Hematopoietic multipotent progenitor cell (in vitro differentiated cells): ENCODE measurements at regions not wholly inside any gene's neighbourhood (a gene's known extent, or its start where the extent isn't known, plus 50 kb on each side); places are given as distances from the start of the nearest gene placed in this dataset.
A peak's percentile ranks its signal among the peaks of the same experiment; 100 is the strongest.
"Not testable (repeated sequence)": the region's sequence is repeated elsewhere in the genome, so short reads cannot be mapped to it uniquely, and the experiment has no call there.

ENCODE experiments used
- DNase-seq, 3 donors: peaks; one replicate each; pipeline ENCODE4 v3.0.0-alpha.2; 2011 to 2015; ENCODE audit warnings: low read depth in 2 of 3, low spot score in 2 of 3

DNA sequence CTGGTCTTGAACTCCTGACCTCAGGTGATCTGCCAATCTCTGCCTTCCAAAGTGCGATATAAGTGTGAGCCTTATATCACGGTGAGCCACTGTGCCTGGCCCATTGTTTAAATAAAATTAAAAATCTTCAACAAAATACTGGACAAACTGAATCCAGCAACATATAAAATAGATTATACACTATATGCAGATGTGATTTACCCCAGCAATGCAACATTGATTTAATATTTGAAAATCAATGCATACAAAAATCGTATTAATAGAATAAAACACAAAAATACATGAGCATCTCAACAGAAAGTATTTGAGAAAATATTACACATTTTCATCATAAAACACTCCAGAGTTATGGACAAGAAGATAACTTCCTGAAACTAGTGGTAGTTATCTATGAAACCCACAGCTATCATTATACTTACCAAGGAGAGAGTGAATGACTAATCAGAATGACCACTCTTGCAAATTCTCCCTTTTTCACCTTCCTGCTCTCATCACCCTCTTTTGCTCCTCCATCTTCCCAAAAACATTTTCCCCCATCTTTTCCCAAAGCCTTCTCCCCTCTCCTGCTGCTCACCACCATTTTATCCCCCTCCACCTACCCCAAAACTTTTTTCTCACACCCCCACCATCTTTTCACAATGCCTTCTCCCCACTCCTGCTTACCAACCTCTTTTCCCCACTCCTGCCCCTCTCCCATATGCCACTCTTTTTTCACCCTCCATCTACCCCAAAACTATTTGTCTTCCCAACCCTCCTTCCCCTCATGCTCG lies 122.1 kb upstream of the VPREB1 start:
- DNase-seq, result no peak

DNA sequence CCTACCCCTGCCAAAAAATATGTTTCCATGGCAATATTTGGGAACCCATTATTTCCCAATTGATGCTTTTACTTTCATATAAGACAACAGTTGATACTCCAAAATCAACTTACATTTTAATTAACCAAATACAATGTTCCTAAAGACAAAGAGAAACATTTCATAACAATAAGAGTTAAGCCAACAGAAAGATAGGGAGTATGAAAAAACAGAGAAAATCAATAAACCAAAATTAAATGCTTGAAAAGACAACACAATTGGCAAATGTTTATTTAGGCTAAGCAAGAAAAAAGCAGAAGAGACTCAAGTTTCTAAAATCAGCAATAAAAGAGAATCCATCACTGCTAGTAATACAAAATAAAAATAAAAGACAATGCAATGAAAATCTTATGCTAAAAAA lies 123.1 kb upstream of the VPREB1 start:
- DNase-seq, result no peak

DNA sequence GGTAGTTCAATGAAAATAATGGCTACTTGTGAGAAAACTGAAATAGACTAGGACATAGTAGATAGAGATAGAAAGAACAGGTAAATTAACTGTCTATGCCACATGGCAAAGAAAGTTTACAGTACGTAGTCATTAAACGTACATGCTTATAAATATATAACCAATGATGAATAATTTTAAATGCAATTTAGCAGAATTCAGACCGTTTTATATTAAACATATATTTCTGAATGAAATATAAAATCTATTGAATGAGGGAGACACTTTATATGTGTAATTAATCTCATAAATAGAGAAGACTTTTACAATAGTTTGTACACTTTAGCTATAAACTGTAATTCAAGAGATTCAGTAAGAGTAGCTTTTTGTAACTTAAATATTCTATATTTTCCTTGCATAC lies 124.4 kb upstream of the VPREB1 start:
- DNase-seq, result no peak

DNA sequence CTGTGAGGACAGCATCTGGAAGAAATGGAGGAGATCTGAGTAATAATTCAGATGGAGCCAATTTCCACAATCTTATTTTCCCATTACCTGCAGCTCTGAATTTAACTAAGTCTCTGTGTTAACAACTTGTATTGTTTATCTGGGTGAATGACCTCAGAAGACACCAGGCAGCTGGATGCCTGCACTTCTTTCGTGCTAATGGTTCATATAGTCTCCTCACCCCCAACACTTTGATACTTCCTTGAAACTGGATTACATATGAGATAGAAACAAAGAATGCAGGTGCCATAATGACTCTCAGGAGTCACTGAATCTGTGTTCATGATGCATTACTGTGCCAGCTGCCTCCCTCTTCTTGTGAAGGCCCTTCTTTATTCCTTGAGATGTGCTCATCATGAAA lies 125.6 kb upstream of the VPREB1 start:
- no peak for DNase-seq

DNA sequence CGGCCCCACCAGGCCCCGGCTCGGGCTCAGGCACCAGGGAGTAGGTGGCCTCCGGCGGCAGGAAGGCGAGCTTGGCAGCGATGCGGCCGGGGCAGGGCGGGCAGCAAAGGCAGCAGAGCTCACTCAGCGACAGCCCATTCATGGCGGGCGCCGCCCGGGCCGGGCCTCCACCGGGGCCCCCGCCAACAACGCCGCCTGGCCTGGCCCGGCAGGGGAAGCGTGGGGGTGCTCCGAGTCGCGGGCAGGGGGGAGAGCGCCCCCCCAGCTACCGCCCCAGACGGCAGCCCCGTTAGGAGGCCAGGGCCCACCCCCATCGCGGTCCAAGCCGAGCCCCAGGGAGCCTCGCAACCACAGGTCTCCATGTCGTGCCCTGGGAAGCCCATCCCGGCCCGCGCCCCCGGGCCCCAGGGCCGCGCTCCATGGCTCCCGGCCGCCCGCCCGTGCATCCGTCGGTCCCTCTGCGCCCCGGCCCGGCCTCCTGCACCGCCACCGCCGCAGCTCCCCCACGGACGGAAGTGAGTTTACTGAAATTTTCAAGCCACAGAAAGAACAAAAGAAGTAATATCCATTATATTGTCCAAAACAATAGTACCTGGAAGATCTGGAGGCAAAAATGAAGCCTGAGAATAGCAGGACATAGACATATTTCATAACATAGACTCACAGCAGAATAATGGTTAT lies 126.6 kb upstream of the VPREB1 start:
- DNase-seq, result peak in 1 of 3 donors; percentile 15

DNA sequence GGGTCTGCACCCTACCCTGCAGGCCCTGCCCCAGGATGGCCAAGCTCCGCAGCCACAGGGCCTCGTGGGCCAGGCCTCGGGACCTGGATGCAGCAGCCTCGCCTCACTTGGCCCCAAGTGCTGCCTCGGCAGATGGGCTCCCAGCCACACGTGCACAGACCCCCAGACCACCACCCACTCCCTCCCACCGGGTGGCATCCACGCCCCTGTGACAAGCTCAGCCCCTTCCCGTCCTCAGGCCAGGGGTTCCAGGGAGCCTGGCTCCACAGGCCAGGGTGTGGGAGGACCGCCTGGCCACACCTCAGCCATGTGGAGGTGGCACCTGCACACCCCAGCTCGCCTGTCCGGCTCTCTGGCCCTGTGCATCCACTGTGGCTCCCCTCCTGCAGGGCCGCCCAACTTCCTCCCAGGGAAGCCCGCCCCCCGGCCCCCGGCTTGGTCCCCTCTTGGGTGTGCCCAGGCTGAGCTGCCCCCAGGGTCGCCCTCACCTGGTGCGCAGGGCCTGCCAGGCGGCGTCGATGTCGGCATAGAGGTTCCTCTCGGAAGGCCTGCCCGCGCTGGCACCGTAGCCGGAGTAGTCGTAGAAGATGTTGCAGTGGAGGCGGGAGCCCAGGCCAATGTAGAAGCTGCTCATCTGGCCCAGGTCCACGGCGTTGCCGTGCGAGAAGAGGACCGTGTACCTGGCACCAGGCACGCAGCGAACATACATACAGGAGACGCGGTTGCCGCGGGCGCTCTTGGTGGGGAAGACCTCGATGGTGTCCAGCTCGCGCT lies 127.4 kb upstream of the VPREB1 start:
- not testable (repeated sequence) for DNase-seq

DNA sequence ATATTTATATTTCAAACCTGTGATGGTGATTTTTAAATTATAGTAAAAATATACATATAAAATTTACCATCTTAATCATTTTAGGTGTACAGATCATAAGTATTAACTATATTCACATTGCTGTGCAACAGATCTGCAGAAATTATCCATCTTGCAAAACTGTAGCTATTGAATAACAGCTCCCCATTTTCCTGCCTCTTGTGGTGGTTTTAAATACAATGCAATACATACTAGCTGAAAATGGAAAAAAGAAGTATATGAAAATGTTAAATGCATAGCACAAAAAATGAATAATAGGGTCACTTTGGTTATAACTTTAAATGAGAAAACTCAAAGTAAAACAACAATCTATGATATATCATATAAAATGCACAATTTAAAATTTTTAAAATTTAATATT lies 130.9 kb upstream of the VPREB1 start:
- DNase-seq, result no peak

DNA sequence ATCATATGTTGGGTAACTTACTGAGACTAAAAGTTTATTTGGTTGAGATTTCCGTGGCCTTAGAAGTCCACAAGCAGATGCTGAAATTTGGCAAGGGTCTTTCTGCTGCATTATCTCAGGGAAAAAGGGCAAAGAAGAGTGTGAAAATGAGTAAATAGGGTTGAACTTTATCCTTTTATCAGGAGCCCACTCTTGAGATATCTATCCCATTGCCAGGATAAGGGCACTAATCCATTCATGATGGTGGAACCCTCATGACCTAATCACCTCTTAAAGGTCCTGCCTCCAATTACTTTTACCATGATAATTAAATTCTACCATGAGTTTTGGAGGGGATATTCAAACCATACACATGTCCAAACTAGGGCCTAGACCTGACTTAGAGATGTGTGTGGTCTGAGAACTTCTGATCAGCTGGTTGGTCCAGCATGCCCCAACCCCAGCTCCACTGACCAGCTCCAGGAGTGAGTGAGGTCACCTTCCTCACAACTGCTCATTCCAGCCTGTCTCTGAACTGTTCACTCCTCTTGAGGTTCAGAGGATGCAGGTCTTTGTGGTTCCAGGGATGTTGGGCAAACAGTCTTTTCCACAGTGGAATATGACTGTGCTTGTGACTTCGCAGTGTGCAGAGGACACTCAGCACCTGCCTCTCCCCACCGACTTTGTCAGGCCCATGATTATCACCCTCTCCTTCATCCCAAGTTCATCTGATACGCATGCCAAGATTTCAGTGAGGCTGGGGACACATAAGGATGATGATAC lies 130.1 kb upstream of the TOP3B start:
- DNase-seq, result no peak

DNA sequence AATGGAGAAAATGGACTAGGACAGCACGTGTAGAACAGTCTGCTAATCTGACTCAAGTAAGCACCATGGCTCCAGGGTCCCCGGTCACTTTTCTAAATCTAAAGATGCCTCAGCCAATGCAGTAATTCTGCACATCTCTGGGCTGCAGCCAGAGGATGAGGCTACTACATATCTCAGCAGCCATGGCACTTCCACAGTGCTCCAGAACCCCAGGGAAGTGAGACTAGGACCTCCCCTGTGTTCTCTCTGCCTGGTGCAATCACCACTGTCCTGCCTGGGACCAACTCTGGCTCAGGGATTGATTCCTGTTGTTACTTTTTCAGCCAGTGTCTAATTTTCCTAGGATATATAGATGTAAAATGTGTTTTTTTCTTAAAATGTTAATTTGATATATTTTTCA lies 129.4 kb upstream of the TOP3B start:
- no peak for DNase-seq

DNA sequence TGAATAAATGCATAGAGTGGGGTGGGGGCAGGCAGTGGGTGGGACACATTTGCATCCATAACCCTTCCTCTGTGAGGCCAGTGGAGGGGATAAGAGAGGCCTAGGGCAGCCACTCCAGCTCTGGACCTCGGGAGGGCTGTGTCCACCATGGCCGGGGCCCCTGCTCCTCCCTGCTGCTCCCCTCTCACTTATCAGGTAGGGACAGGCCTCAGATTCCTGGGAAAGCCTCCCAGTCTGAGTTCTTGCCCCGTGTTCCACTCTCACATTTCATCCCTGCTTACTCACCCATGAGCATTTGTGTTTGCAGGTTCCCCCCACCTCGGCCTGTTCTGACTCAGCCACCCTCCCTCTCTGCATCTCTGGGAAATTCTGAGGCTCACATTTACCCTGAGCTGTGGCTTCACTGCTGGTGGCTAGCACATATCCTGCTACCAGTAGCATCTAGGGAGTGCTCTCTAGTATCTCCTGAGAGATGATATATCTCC lies 128.7 kb upstream of the TOP3B start:
- DNase-seq, result no peak

DNA sequence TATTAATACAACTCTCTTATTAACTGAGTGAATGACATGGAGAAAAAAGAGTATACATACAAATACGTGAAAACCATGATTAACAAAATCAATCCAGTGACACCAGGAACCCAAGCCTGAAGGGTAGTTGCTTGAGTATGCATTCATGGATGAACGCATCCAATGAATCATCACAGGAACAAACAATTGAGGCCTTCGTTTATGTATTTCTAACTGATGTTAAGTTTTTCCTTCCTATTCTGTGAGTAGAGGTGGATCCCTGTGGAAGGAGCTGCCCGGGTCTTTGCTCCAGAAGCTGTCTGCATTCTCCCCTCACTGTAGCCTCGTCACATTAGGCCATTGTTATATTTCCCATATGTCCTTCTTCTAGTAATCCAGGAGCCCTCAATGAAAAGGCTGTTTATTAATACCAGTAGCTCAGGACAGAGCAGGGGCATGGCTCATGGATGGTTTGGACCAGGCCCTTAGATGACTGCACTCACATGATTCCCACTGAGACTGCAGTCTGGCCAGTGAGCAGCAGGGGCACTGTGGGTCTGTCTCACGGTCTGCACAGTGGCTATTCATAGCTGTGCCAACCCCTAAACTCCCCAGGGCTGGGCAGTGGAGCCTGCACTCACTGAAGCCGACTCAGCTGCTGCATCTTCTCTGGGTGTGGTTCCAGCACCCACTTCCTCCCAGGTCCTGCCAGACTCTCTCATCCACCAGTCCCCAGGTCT lies 128.1 kb upstream of the TOP3B start:
- DNase-seq, result peak in 2 of 3 donors; percentile 47 to 57

DNA sequence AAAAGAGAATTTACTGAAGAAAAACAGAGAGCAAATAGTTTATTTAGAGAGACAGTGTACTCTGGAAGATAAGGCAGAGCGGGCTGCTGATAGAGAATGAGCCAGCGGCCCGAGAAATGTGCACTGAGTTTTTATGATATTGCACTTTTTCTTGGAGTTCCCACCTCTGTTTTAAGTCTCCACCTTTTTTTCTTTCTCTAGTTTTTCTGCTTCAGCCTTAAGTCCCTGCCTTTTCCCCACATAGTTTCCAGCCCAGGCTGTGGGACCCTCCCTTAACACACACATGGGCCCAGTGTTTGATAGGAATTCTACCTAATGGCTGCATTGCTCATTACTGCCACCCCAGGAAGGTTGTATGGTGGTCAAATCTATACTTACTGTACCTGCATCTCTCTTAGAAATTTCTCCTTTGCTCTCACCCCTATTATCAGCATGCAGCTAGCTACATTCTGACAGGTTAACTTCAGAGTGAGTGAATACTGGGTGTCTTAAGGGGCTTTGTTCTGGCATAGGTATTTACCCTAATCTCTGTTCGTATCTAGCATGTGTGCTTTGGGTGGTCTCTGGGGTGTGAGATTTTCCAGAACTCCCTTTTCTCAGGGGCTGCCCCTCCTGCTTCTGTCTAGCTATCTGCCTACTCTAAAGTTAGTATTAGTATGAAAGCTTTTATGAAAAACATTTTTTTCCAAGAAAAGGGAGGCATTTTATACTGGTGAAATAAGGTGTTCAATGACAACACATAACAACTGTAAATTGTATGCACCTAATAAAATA lies 127.3 kb upstream of the TOP3B start:
- no peak for DNase-seq

DNA sequence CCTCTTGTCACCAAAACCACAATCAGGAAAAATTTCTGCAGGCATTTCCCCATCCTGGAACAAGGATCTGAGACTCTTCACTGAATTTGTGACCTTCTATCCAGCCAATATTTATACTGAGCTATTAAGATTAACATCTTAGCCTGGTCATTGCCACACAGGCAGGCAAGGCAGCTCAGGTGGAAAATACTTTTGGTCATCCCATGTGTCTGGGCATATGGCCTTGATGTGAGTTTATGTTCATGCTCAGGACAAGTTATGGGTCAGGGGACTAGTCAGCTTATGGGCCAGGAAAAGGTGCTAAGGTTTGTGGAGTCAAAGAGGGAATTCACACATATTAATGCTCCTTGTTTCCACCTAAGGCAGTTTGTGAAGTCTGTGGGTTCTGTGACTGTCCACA lies 124.3 kb upstream of the TOP3B start:
- DNase-seq, result no peak

DNA sequence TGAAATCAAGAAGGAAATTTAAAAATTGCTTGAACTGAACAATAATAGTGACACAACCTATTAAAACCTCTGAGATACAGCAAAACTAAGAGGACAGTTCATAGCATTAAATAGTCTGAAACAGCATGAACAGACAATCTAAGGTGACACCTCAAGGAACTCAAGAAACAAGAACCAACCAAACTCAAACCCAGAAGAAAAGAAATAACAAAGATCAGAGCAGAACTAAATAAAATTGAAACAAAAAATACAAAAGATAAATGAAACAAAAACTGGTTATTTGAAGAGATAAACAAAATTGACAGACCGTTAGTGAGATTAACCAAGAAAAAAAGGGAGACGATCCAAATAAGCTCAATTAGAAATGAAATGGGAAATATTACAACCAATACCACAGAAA lies 122.8 kb upstream of the TOP3B start:
- no peak for DNase-seq

DNA sequence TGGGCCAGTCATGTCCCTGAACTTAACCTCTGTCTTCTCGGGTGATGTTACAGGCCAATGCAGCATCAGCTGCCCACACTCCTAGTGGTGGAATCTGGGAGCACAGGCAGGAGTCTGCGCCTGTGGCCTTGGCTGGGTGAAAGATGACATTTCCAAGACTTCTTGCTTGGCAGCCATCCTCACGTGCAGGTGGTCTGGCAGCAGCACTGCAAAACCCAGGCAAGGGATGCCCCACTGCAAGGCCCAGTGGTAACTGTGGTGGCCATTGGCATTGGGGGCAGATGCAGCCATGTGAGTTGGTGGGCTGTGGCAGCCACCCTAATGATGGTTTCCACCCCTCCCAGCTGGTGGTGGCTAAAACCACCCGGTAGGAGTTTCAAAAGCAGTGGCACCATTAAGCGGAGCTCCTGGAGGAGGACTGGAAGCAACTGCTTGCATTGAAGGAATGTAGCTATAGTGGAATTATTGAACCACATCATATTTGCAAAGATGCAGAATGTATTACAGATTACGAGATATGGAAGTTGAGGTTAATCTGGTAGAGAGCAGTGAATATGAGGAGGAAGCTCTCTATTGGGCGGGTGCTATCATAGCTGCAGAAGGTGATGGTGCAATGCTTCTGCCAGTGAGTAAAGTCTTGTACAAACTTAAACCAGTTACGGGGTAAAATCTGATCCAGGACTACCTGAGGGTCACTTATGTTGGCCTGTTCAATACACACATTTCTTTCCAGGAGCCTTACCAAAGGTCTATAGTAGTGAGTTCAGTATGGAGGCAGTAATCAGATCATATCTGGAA lies 120.7 kb upstream of the TOP3B start:
- peak in 1 of 3 donors; percentile 31 for DNase-seq

DNA sequence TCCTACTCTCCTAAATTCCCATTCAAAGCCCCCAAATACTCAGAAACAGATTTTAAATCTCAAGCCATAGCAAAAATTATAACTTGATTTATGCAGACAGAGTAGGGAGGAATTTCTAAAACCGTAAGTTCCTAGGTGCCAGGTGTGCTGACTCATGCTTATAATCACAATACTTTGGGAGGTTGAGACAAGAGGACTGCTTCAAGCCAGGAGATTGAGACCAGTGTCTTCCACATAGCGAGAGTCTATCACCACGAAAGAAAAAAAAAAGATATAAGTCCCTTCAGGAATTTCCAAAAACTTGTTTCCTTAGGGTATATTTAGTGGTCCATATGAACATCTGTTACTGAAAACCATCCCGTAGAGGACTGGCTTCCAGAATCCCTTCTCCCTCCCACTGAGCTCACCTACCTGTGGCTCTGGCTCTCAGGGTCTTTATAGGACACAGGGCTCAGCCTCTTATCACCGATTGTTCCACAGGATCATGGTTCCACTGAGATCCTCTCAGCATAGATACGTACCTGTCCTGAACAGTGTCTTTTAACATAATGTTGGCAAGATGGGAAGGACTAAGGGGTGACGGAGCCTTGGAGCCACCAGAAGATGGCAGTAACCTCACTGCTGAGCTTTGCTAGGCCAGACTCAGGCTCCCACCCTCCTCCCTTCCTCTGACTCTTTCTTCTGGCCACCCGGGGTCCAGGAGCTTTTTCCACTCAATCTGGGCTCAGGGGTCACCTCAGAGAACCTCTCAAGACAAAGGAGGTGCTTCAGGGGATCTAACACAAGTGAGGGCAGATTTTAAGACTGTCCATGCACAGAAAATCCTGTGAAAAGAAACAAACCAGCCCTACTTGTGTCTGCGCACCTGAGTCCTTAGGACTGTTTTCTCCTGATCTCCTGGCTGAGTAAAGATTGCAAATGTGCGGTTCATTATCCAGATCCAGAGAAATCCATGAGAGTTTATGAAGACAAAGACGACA lies 117.5 kb upstream of the TOP3B start:
- no peak for DNase-seq

DNA sequence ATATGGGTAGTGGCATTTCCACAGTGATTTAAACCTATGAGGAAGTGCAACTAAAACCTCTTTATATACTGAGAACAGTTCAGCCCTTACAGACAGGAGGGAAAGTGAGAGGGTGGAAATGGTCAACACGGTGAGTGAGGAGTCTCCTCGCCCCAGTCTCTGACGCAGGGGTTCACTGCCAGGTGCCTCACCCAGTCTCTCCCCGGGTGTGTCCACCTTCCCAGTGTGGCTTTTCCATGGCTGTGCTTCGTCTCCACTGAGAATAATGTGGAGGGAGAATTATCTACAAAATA lies 116.6 kb upstream of the TOP3B start:
- DNase-seq, result no peak
